ENCODE measurements at regions not wholly inside any gene's neighbourhood (a gene's known extent, or its start where the extent isn't known, plus 50 kb on each side); places are given as distances from the start of the nearest gene placed in this dataset.

- TF ChIP-seq ZNF317 (CRISPR knock-in tag; IDR thresholded peaks at IDR 0.05; ENCODE audit: borderline replicate concordance, low read depth): no peak
These were observed 168.5 kb upstream of the FREM2 start (continued) for GRCh38 chr13:38518328-38518727.

- Mint-ChIP-seq H3K4me1 (peaks cover 16% of the 10 kb centered on the region), H3K9me3 (peaks cover 27% of the 10 kb centered on the region), H3K27me3 (ENCODE audit: low read depth) (no peaks in the 10 kb centered on the region), H3K4me3 (no peak overlapping the region), H3K36me3 (peaks cover 21% of the 10 kb centered on the region), H3K27ac (no peak overlapping the region)
- CTCF ChIA-PET: no interaction called here
- TF ChIP-seq CREB1 (CRISPR knock-in tag; IDR thresholded peaks at IDR 0.05) (no peak), OVOL2 (CRISPR knock-in tag; IDR thresholded peaks at IDR 0.05; ENCODE audit: borderline replicate concordance) (no peak), ARID4B (CRISPR knock-in tag; IDR thresholded peaks at IDR 0.05; ENCODE audit: borderline replicate concordance) (no peak), ZNF263 (CRISPR knock-in tag; IDR thresholded peaks at IDR 0.05; ENCODE audit: low read depth) (no peak), FOXK1 (CRISPR knock-in tag; IDR thresholded peaks at IDR 0.05) (no peak), E2F1 (CRISPR knock-in tag; IDR thresholded peaks at IDR 0.05) (no peak), NR2C2 (CRISPR knock-in tag; IDR thresholded peaks at IDR 0.05) (no peak), ZNF317 (CRISPR knock-in tag; IDR thresholded peaks at IDR 0.05; ENCODE audit: borderline replicate concordance, low read depth) (no peak), FOXJ3 (CRISPR knock-in tag; IDR thresholded peaks at IDR 0.05; ENCODE audit: borderline replicate concordance) (no peak), NFATC4 (CRISPR knock-in tag; IDR thresholded peaks at IDR 0.05) (no peak), SP1 (CRISPR knock-in tag; conservative IDR thresholded peaks at IDR 0.05) (no peak), TEAD1 (CRISPR knock-in tag; IDR thresholded peaks at IDR 0.05) (no peak), ZBTB43 (CRISPR knock-in tag; IDR thresholded peaks at IDR 0.05) (no peak), ZSCAN18 (CRISPR knock-in tag; IDR thresholded peaks at IDR 0.05) (no peak), AFF4 (CRISPR knock-in tag; IDR thresholded peaks at IDR 0.05; ENCODE audit: borderline replicate concordance) (no peak), STAT6 (CRISPR knock-in tag; conservative IDR thresholded peaks at IDR 0.05; ENCODE audit: low read depth) (no peak), ZBTB21 (CRISPR knock-in tag; IDR thresholded peaks at IDR 0.05; ENCODE audit: borderline replicate concordance) (no peak)
- POLR2A ChIA-PET: no interaction called here
- ATAC-seq: no peak
- DNase-seq (ENCODE audit: low spot score): no peak
These were observed 167.5 kb upstream of the FREM2 start for GRCh38 chr13:38519229-38519911.
